Coronary artery (tissue), 2 donors: ENCODE measurements at regions not wholly inside any gene's neighbourhood (a gene's known extent, or its start where the extent isn't known, plus 50 kb on each side); places are given as distances from the start of the nearest gene placed in this dataset.

Experiments
- DNase-seq: peaks from one replicate; pipeline ENCODE4 v3.0.0-alpha.2; 2017; ENCODE audit warnings: low spot score
- H3K27ac ChIP-seq, 2 donors: fragments of 200-600 bp; sonication (generic); one replicate each; pipeline ENCODE4 v1.5.1; 2016 to 2019
- H3K4me3 ChIP-seq: fragments of 200-600 bp; sonication (generic); 2 replicates; pipeline ENCODE4 v1.5.1; 2016; ENCODE audit warnings: mild to moderate bottlenecking, moderate library complexity
- CTCF ChIP-seq: fragments of 200-600 bp; sonication (generic); IDR thresholded peaks from one replicate; pipeline ENCODE4 v1.5.1; 2019; ENCODE audit warnings: antibody characterized with exemption

DNA sequence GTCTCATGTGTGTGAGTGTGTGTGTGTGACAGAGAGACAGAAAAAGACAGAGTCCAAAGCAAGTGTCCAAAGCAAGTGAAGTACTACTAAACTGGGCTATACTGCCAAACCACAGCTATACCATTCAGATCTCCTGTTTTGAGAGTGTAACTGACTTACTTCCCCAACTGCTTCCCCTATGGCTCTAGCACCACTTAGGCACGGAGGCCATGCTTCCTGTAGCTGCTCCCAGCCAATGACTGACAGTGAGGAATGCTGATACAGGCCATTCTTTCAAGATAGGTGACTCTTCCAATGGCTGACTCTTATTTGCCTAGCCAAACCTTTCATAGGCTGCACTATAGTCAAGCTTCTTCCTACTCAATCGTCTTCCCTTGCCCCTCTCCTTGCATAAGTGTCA is 393.2 kb downstream of the BCAT1 start:
- DNase-seq: no peak
- no peak for TF ChIP-seq CTCF
- Histone ChIP-seq H3K4me3 (no peak overlapping the region), H3K27ac (peak overlapping the region in 1 of 2 donors; percentile 1)

GRCh38 chr12:24554612-24555295 is 394.1 kb downstream of the BCAT1 start:
- peak overlapping the region in 1 of 2 donors; percentile 41 for H3K27ac ChIP-seq
- peak overlapping the region; percentile 29 for H3K4me3 ChIP-seq
- DNase-seq: no peak
- TF ChIP-seq CTCF: no peak

- Histone ChIP-seq H3K27ac (no peak overlapping the region), H3K4me3 (no peak overlapping the region)
- no peak for DNase-seq
- TF ChIP-seq CTCF: no peak
These were observed 395.6 kb downstream of the BCAT1 start for GRCh38 chr12:24553259-24553658.

GRCh38 chr12:24551163-24551786 is 397.6 kb downstream of the BCAT1 start:
- no peak for TF ChIP-seq CTCF
- no peak for DNase-seq
- Histone ChIP-seq H3K4me3 (peak overlapping the region; percentile 29), H3K27ac (no peak overlapping the region)

GRCh38 chr12:24550609-24551008 is 398.3 kb downstream of the BCAT1 start:
- Histone ChIP-seq H3K4me3 (peak overlapping the region; percentile 29), H3K27ac (no peak overlapping the region)
- no peak for TF ChIP-seq CTCF
- DNase-seq: no peak

- DNase-seq: no peak
- Histone ChIP-seq H3K27ac (no peak overlapping the region), H3K4me3 (no peak overlapping the region)
- no peak for TF ChIP-seq CTCF
These were observed 402.2 kb downstream of the BCAT1 start for GRCh38 chr12:24546661-24547060.

GRCh38 chr12:24546084-24546483 is 402.8 kb downstream of the BCAT1 start:
- no peak for DNase-seq
- no peak for TF ChIP-seq CTCF
- Histone ChIP-seq H3K4me3 (no peak overlapping the region), H3K27ac (no peak overlapping the region)
